Psoas muscle (tissue), 7 donors: ENCODE measurements at regions not wholly inside any gene's neighbourhood (a gene's known extent, or its start where the extent isn't known, plus 50 kb on each side); places are given as distances from the start of the nearest gene placed in this dataset.

ENCODE experiments used
- ATAC-seq, 4 donors: fragments of 200-7000 bp; cut with Tn5 transposase; one replicate each; pipeline ENCODE4 v1.9.1; 2020; ENCODE audit warnings: moderate library complexity in 3 of 4, mild to moderate bottlenecking in 2 of 4
- DNase-seq, 2 donors: peaks; one replicate each; pipeline ENCODE4 v3.0.0-alpha.2; 2020
- H3K27ac ChIP-seq: fragments of 200-600 bp; one replicate; pipeline ENCODE4 v1.8.0; 2022
- H3K27me3 ChIP-seq, 3 donors: fragments of 200-600 bp in 1 of 3; one replicate each; pipeline versions ENCODE4 v1.6.1 to v1.8.0; 2013 to 2022; ENCODE audit warnings: low read length in 2 of 3, mild to moderate bottlenecking in 2 of 3, moderate library complexity in 1 of 3; ENCODE audit not compliant: insufficient read depth in 3 of 3
- H3K36me3 ChIP-seq, 2 donors: fragments of 200-600 bp in 1 of 2; one replicate each; pipeline versions ENCODE4 v1.6.1 to v1.8.0; 2013 to 2022; ENCODE audit warnings: low read depth in 1 of 2, mild to moderate bottlenecking in 1 of 2, moderate library complexity in 1 of 2; ENCODE audit not compliant: insufficient read depth in 1 of 2
- H3K4me1 ChIP-seq: fragments of 200-600 bp; one replicate; pipeline ENCODE4 v1.8.0; 2022
- H3K4me3 ChIP-seq: fragments of 200-600 bp; one replicate; pipeline ENCODE4 v1.8.0; 2022; ENCODE audit warnings: mild to moderate bottlenecking
- H3K9me3 ChIP-seq: fragments of 200-600 bp; one replicate; pipeline ENCODE4 v1.8.0; 2022
- WGBS, 3 donors: extraction: QIAGEN DNeasy Blood & Tissue Kit; methylation state at CpG; one replicate each; pipeline versions ENCODE4 v1.1.6 to v1.1.7; 2013; 5-methylcytosine and 5-hydroxymethylcytosine counted together
- intact Hi-C, 2 donors: fragments of 100-400 bp; cut with DNase I; formaldehyde crosslinking; loops; one replicate each; pipeline versions ENCODE4 v1.11.0 to v1.14.2; 2022
- TF ChIP-seq, protein P1 (sequence below): fragments of 200-600 bp; IDR thresholded peaks from one replicate; pipeline ENCODE4 v1.8.0; 2022; ENCODE audit warnings: antibody characterized with exemption
- donor health status: healthy with polysubstance abuse.
- donor health status: DM: no; HTN: no; CAD: no; lungs with moderate emphysema.
- donor health status: Bipolar disorder and iron deficiency.
- donor health status: healthy.
- donor health status: DM: yes; HTN: yes; CAD: no.
- donor health status: DM: no; HTN: no; CAD: no.
- donor health status: DM: yes; HTN: yes; CAD: no.

DNA sequence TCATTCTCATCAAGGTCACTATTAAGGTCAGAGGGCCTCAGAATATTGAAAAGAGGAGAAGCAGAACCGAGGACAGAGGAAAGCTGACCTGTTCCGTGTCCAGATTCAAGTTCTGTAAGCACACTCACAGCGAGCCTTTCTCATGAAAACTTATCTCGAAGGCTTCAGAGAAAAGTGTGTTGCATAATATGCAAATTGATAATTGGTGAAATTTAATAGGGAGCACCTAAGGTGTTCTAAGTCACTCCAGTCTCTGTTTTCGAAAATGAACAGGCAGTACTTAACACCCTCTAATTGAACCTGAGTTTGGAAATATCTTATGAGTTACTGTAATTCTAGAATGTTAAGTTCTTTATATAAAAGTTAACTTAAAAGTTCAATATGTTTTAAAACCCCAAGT is 181.2 kb upstream of the PDE10A start:
- intact Hi-C loops, result no loop called here
- no peak for ATAC-seq

DNA sequence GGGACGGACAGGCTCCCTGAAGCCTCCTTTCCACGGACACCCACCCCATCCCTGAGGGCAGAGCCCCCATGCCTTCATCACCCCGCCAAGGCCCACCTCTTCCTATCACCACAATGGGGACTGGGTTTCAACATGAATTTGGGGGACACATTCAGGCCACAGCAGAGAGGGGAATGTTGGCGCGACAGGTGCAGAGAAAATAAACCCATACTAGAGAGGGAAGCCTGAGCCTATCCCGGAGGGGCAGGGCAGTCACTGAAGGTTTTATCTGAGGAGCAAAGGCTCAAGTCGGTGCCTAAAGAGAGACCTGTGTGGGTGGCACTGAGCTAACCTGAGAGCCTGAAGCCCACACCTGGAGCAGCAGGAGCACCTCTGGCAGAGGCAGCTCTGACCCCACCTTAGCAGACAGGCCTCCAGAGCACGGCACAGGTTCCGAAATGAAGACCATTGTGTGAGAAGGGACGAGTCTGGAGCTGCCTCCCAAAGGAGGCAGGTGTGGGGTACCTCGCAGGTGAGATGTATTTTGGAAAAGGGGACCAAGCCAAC is 180.6 kb upstream of the PDE10A start:
- H3K27ac ChIP-seq, result no peak overlapping the region
- TF ChIP-seq, protein P1, sequence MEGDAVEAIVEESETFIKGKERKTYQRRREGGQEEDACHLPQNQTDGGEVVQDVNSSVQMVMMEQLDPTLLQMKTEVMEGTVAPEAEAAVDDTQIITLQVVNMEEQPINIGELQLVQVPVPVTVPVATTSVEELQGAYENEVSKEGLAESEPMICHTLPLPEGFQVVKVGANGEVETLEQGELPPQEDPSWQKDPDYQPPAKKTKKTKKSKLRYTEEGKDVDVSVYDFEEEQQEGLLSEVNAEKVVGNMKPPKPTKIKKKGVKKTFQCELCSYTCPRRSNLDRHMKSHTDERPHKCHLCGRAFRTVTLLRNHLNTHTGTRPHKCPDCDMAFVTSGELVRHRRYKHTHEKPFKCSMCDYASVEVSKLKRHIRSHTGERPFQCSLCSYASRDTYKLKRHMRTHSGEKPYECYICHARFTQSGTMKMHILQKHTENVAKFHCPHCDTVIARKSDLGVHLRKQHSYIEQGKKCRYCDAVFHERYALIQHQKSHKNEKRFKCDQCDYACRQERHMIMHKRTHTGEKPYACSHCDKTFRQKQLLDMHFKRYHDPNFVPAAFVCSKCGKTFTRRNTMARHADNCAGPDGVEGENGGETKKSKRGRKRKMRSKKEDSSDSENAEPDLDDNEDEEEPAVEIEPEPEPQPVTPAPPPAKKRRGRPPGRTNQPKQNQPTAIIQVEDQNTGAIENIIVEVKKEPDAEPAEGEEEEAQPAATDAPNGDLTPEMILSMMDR, result no peak
- ATAC-seq (no peak), DNase-seq (no peak)
- intact Hi-C loops, result no loop called here
- H3K4me3 ChIP-seq, result no peak overlapping the region
- peaks cover 0 to 11% (median 2%) of the 10 kb centered on the region in 3 donors for H3K27me3 ChIP-seq
- no peaks in the 10 kb centered on the region for H3K9me3 ChIP-seq
- no peaks in the 10 kb centered on the region for H3K36me3 ChIP-seq
- no peaks in the 10 kb centered on the region for H3K4me1 ChIP-seq
- WGBS, 3 donors, result 84 to 90% (median 88%) methylated on average over 11 of the region's 11 CpGs

More for the DNA sequence above, 181.2 kb upstream of the PDE10A start:
- Histone ChIP-seq H3K4me1 (no peaks in the 10 kb centered on the region), H3K9me3 (no peaks in the 10 kb centered on the region), H3K36me3 (no peaks in the 10 kb centered on the region), H3K27me3 (peaks cover 0 to 11% (median 2%) of the 10 kb centered on the region in 3 donors), H3K27ac (no peak overlapping the region), H3K4me3 (no peak overlapping the region)
- DNase-seq, result no peak
- WGBS, 3 donors, result 79 to 87% (median 81%) methylated on average over 5 of the region's 5 CpGs
- TF ChIP-seq, protein P1, result no peak

DNA sequence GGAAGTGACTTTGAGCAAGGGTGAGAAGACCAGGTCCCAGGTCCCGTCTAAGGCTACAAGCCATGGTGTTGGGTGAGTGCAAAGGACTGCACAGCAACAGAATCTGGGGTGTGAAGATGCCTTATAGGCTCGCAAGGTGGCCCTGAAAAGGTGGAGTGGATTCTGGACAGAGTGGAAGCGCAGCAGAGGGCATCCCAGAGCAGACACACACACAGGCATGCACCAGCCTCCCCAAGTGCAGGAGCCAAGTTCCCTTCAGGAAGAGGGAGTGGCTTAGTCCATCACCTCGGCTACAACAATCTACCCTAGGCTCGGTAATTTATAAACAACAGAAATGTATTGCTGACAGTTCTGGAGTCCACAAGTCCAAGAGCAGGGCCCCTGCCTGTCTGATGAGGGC is 180.1 kb upstream of the PDE10A start:
- ATAC-seq, result no peak
- Histone ChIP-seq H3K4me3 (no peak overlapping the region), H3K9me3 (no peaks in the 10 kb centered on the region), H3K27ac (no peak overlapping the region), H3K4me1 (no peaks in the 10 kb centered on the region), H3K36me3 (no peaks in the 10 kb centered on the region), H3K27me3 (peaks cover 0 to 11% (median 2%) of the 10 kb centered on the region in 3 donors)
- no peak for DNase-seq
- WGBS, 3 donors, result 69 to 73% (median 71%) methylated on average over 5 of the region's 5 CpGs
- intact Hi-C loops, result no loop called here
- TF ChIP-seq, protein P1, result no peak

DNA sequence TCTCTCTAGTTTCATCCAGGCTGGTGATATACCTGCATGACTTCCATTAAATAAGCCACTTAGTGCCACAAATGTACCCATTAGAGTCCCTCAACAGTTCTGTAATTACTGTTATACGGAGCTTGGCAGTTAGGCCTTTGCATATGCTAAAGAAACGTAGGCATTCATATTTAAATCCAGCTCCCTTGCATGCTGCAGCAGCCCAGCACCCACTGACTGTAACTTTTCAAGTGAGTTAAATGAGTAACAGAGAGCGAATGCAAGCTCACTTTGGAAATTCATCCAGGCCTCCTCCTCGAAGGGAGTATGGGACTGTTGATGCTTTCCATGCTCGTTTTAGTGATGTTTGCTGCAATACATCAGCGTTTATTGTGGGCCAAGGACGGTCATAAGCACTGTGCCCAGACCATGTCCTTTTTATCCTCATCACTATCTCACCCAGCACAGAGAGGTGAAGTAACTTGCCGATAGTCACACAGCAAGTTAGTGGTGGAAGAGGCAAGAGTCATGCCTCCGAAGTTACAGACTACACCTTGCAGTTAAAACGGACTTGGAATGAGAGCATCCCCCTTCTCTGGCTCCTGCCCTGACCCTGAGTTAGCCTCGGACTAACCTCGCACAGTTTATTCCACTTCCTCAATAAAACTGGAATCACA is 179.4 kb upstream of the PDE10A start:
- WGBS, 3 donors, result 72 to 77% (median 72%) methylated on average over 12 of the region's 12 CpGs
- ATAC-seq, result no peak
- Histone ChIP-seq H3K9me3 (no peaks in the 10 kb centered on the region), H3K4me1 (no peaks in the 10 kb centered on the region), H3K4me3 (no peak overlapping the region), H3K27me3 (peaks cover 0 to 11% (median 2%) of the 10 kb centered on the region in 3 donors), H3K36me3 (no peaks in the 10 kb centered on the region), H3K27ac (no peak overlapping the region)
- TF ChIP-seq, protein P1, result no peak
- intact Hi-C loops, result no loop called here
- DNase-seq, result no peak
